ENCODE measurements at regions not wholly inside any gene's neighbourhood (a gene's known extent, or its start where the extent isn't known, plus 50 kb on each side); places are given as distances from the start of the nearest gene placed in this dataset.

GRCh38 chrX:137667776-137668175, 101.8 kb downstream of the ZIC3 start:
- no peak for TF ChIP-seq YY1 (IDR thresholded peaks at IDR 0.05; ENCODE audit: extremely low read depth, insufficient replicate concordance, low read depth, low read length)
- TF ChIP-seq CTCF (IDR thresholded peaks at IDR 0.05 in 2 of 3, conservative IDR thresholded peaks at IDR 0.05 in 1 of 3; ENCODE audit: borderline replicate concordance in 1 of 3, insufficient read depth in 1 of 3, low read depth in 2 of 3, low read length in 2 of 3), result no peak
